Trophoblast cell (in vitro differentiated cells and primary cell): ENCODE measurements at regions not wholly inside any gene's neighbourhood (a gene's known extent, or its start where the extent isn't known, plus 50 kb on each side); places are given as distances from the start of the nearest gene placed in this dataset.

Source experiments
- DNase-seq, 2 donors: peaks; one replicate each; pipeline ENCODE4 v3.0.0-alpha.2; 2016
- H2AFZ ChIP-seq: 2 replicates; pipeline ENCODE4 v1.6.1; 2013; ENCODE audit warnings: low read length, moderate library complexity, mild to moderate bottlenecking; ENCODE audit not compliant: insufficient read depth, poor library complexity
- H2AK5ac ChIP-seq: 2 replicates; pipeline ENCODE4 v1.6.1; 2013; ENCODE audit warnings: mild to moderate bottlenecking, low read length
- H2BK120ac ChIP-seq: 2 replicates; pipeline ENCODE4 v1.6.1; 2013; ENCODE audit warnings: low read length, mild to moderate bottlenecking, moderate library complexity; ENCODE audit not compliant: insufficient read depth, poor library complexity
- H2BK12ac ChIP-seq: 2 replicates; pipeline ENCODE4 v1.6.1; 2013; ENCODE audit warnings: mild to moderate bottlenecking, low read length, moderate library complexity
- H2BK5ac ChIP-seq: 2 replicates; pipeline ENCODE4 v1.6.1; 2013; ENCODE audit warnings: low read length, low read depth, moderate library complexity, mild to moderate bottlenecking; ENCODE audit not compliant: poor library complexity
- H3K14ac ChIP-seq: 2 replicates; pipeline ENCODE4 v1.6.1; 2013; ENCODE audit warnings: mild to moderate bottlenecking, low read length
- H3K18ac ChIP-seq: 2 replicates; pipeline ENCODE4 v1.6.1; 2013; ENCODE audit warnings: mild to moderate bottlenecking, low read length
- H3K23ac ChIP-seq: 2 replicates; pipeline ENCODE4 v1.6.1; 2013; ENCODE audit warnings: low read length
- H3K27ac ChIP-seq: 2 replicates; pipeline ENCODE4 v1.5.1; 2013; ENCODE audit warnings: low read depth, mild to moderate bottlenecking, inconsistent platforms, low read length, moderate library complexity
- H3K27me3 ChIP-seq: 2 replicates; pipeline ENCODE4 v1.6.1; 2013; ENCODE audit warnings: inconsistent platforms, mild to moderate bottlenecking, low read length, moderate library complexity; ENCODE audit not compliant: insufficient read depth
- H3K36me3 ChIP-seq, 2 experiments: 1 replicate in 1 of 2; 2 replicates in 1 of 2; pipeline ENCODE4 v1.6.1; 2013; ENCODE audit warnings: low read length in 2 of 2, mild to moderate bottlenecking in 2 of 2, moderate library complexity in 1 of 2; ENCODE audit not compliant: insufficient read depth in 2 of 2, control insufficient read depth in 1 of 2
- H3K4ac ChIP-seq: 2 replicates; pipeline ENCODE4 v1.6.1; 2013; ENCODE audit warnings: low read depth, mild to moderate bottlenecking, low read length, moderate library complexity
- H3K4me1 ChIP-seq, 2 experiments: 1 replicate in 1 of 2; 2 replicates in 1 of 2; pipeline ENCODE4 v1.6.1; 2013; ENCODE audit warnings: low read length in 2 of 2, mild to moderate bottlenecking in 2 of 2, moderate library complexity in 1 of 2; ENCODE audit not compliant: insufficient read depth in 2 of 2, control insufficient read depth in 1 of 2
- H3K4me2 ChIP-seq: 2 replicates; pipeline ENCODE4 v1.6.1; 2013; ENCODE audit warnings: inconsistent platforms, mild to moderate bottlenecking, low read length, moderate library complexity
- H3K4me3 ChIP-seq: 2 replicates; pipeline ENCODE4 v1.5.1; 2013; ENCODE audit warnings: mild to moderate bottlenecking, low read depth, low read length, inconsistent platforms
- H3K79me1 ChIP-seq: one replicate; pipeline ENCODE4 v1.6.1; 2013; ENCODE audit warnings: low read length
- H3K79me2 ChIP-seq: 2 replicates; pipeline ENCODE4 v1.6.1; 2013; ENCODE audit warnings: low read length, mild to moderate bottlenecking; ENCODE audit not compliant: control insufficient read depth, insufficient read depth, poor library complexity
- H3K9ac ChIP-seq: 2 replicates; pipeline ENCODE4 v1.6.1; 2013; ENCODE audit warnings: mild to moderate bottlenecking, low read length
- H3K9me3 ChIP-seq: 2 replicates; pipeline ENCODE4 v1.6.1; 2013; ENCODE audit warnings: low read depth, mild to moderate bottlenecking, control low read depth, inconsistent platforms, low read length; ENCODE audit not compliant: insufficient read depth
- H4K12ac ChIP-seq: 2 replicates; pipeline ENCODE4 v1.6.1; 2013; ENCODE audit warnings: low read depth, mild to moderate bottlenecking, low read length, moderate library complexity
- H4K8ac ChIP-seq: 2 replicates; pipeline ENCODE4 v1.6.1; 2013; ENCODE audit warnings: low read depth, mild to moderate bottlenecking, low read length, moderate library complexity
- H4K91ac ChIP-seq: one replicate; pipeline ENCODE4 v1.6.1; 2013; ENCODE audit warnings: low read depth, mild to moderate bottlenecking, low read length, moderate library complexity
- WGBS: extraction: QIAGEN DNeasy Blood & Tissue Kit; methylation state at CpG from one replicate; pipeline ENCODE4 v1.1.7; 2013; ENCODE audit warnings: missing lambda C conversion rate; ENCODE audit not compliant: insufficient read length, insufficient coverage; ENCODE audit errors: extremely low coverage; 5-methylcytosine and 5-hydroxymethylcytosine counted together

DNA sequence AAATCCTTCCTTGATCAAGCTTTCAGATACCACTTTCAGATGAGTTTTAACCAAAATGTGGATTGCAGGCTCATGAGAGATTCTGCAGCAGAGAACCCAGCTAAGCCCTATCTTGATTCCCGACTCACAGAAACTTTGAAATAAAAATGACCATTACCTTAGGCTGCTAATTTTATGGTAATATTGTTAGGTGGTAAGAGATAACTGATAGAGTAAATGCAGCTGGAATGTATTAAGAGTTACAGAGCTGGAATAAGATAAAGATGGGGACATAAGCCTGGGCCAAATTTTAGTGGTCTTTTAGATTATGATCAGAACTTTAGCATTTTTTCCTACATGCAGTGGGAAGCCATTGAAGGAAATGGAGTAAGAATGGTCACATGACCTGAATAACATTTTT, 1074.0 kb downstream of the CDH11 start:
- H3K36me3 ChIP-seq: no peaks in the 10 kb centered on the region
- no peaks in the 10 kb centered on the region for H3K79me1 ChIP-seq
- no peak overlapping the region for H2BK5ac ChIP-seq
- H3K9me3 ChIP-seq: no peaks in the 10 kb centered on the region
- no peak overlapping the region for H3K4me3 ChIP-seq
- no peak overlapping the region for H4K91ac ChIP-seq
- H3K27ac ChIP-seq: no peak overlapping the region
- no peak overlapping the region for H4K12ac ChIP-seq
- no peaks in the 10 kb centered on the region for H3K27me3 ChIP-seq
- H4K8ac ChIP-seq: no peak overlapping the region
- no peak overlapping the region for H2AFZ ChIP-seq
- H2BK120ac ChIP-seq: no peak overlapping the region
- DNase-seq: no peak
- no peak overlapping the region for H2AK5ac ChIP-seq
- no CpG with 5 or more reads among the region's 1 CpG for WGBS
- no peaks in the 10 kb centered on the region for H3K79me2 ChIP-seq
- no peak overlapping the region for H2BK12ac ChIP-seq
- no peak overlapping the region for H3K23ac ChIP-seq
- H3K4me1 ChIP-seq: no peaks in the 10 kb centered on the region
- no peak overlapping the region for H3K9ac ChIP-seq
- H3K14ac ChIP-seq: no peak overlapping the region
- no peak overlapping the region for H3K4ac ChIP-seq
- H3K4me2 ChIP-seq: no peak overlapping the region
- H3K18ac ChIP-seq: no peak overlapping the region

DNA sequence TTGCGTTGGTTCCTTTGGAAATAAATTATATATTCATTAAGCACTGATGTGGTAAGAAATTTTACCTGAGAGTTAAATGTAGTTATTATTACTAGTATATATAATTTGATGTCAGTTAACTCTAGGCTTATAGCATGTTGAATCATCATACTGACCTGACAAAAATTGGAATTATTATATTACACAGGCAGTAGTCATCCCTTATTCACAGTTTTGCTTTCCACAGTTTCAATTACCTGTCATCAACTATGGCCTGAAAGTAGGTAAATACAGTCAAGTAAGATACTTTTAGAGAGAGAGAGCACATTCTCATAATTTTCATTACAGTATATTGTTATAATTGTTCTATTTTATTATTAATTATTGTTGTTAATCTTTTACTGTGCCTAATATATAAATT, 1074.7 kb downstream of the CDH11 start:
- H3K27ac ChIP-seq: no peak overlapping the region
- H3K27me3 ChIP-seq: no peaks in the 10 kb centered on the region
- no peaks in the 10 kb centered on the region for H3K9me3 ChIP-seq
- no peak for DNase-seq
- no peak overlapping the region for H3K4me2 ChIP-seq
- no peak overlapping the region for H2AK5ac ChIP-seq
- H3K79me2 ChIP-seq: no peaks in the 10 kb centered on the region
- H4K12ac ChIP-seq: no peak overlapping the region
- WGBS: no CpG with 5 or more reads among the region's 1 CpG
- H3K4me1 ChIP-seq: no peaks in the 10 kb centered on the region
- H2BK5ac ChIP-seq: no peak overlapping the region
- no peak overlapping the region for H3K9ac ChIP-seq
- no peak overlapping the region for H4K8ac ChIP-seq
- no peak overlapping the region for H2BK12ac ChIP-seq
- no peak overlapping the region for H3K18ac ChIP-seq
- H3K4ac ChIP-seq: no peak overlapping the region
- no peak overlapping the region for H2BK120ac ChIP-seq
- H2AFZ ChIP-seq: no peak overlapping the region
- no peak overlapping the region for H3K4me3 ChIP-seq
- no peak overlapping the region for H3K14ac ChIP-seq
- H3K36me3 ChIP-seq: no peaks in the 10 kb centered on the region
- no peaks in the 10 kb centered on the region for H3K79me1 ChIP-seq
- H4K91ac ChIP-seq: no peak overlapping the region
- H3K23ac ChIP-seq: no peak overlapping the region

DNA sequence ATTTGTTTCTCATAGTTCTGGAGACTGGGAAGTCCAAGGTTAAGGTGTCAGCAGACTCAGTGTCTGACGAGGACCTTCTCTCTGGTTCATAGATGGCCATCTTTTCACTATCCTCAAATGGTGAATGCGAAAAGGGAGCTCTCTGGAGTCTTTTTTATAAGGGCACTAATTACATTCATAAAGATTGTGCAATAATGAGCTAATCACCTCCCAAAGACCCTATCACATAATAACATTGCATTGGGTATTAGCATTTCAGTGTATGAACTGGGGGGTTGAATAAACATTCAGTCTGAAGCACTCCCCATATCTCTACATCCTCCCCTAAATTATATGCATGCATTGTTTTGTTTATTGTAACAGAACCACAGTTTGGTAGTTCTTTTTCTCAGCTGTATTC, 1086.5 kb downstream of the CDH11 start:
- Histone ChIP-seq H4K91ac (no peak overlapping the region), H3K79me2 (no peaks in the 10 kb centered on the region), H3K23ac (no peak overlapping the region), H2BK120ac (no peak overlapping the region), H2BK12ac (no peak overlapping the region), H3K4ac (no peak overlapping the region), H3K27me3 (no peaks in the 10 kb centered on the region), H3K9me3 (no peaks in the 10 kb centered on the region), H4K12ac (no peak overlapping the region), H4K8ac (no peak overlapping the region), H2AK5ac (no peak overlapping the region), H3K27ac (no peak overlapping the region), H3K4me2 (no peak overlapping the region), H3K18ac (no peak overlapping the region), H3K9ac (no peak overlapping the region), H3K14ac (no peak overlapping the region), H2BK5ac (no peak overlapping the region), H3K4me1 (no peaks in the 10 kb centered on the region), H3K4me3 (no peak overlapping the region), H2AFZ (no peak overlapping the region), H3K36me3 (no peaks in the 10 kb centered on the region), H3K79me1 (no peaks in the 10 kb centered on the region)
- DNase-seq: no peak
- WGBS: no CpG with 5 or more reads among the region's 2 CpGs

DNA sequence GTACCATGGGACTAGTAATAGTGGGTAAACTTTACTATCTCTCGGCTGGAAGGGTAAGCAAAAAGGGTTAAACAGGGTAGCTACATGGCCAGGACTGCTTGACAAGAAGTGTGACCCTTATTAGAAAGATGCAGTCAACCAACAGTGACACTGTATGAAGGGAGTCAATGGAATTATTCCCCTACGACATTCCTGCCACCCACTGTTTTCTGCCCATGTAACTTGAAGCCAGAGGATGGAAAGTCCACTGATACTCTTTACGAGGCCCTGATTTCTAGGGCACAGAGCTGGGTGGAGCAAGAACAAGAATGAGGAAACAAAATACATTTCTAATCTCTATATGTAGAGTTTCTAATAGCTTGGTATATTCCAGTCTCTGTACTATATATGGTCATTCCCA, 1102.5 kb downstream of the CDH11 start:
- WGBS: no CpG with 5 or more reads among the region's 3 CpGs
- H3K18ac ChIP-seq: no peak overlapping the region
- no peak overlapping the region for H2BK120ac ChIP-seq

More for the DNA sequence above, 1102.5 kb downstream of the CDH11 start:
- no peak overlapping the region for H2AK5ac ChIP-seq
- DNase-seq: no peak
- no peak overlapping the region for H4K91ac ChIP-seq
- no peak overlapping the region for H3K23ac ChIP-seq
- H3K27ac ChIP-seq: no peak overlapping the region
- no peak overlapping the region for H3K4me2 ChIP-seq
- no peaks in the 10 kb centered on the region for H3K4me1 ChIP-seq
- H3K79me1 ChIP-seq: no peaks in the 10 kb centered on the region
- H3K27me3 ChIP-seq: no peaks in the 10 kb centered on the region
- no peak overlapping the region for H2AFZ ChIP-seq
- H3K36me3 ChIP-seq: no peaks in the 10 kb centered on the region
- no peak overlapping the region for H4K12ac ChIP-seq
- no peaks in the 10 kb centered on the region for H3K9me3 ChIP-seq
- no peaks in the 10 kb centered on the region for H3K79me2 ChIP-seq
- no peak overlapping the region for H4K8ac ChIP-seq
- no peak overlapping the region for H3K4ac ChIP-seq
- no peak overlapping the region for H2BK5ac ChIP-seq
- no peak overlapping the region for H3K4me3 ChIP-seq
- H2BK12ac ChIP-seq: no peak overlapping the region
- H3K9ac ChIP-seq: no peak overlapping the region
- no peak overlapping the region for H3K14ac ChIP-seq
